Thoracic aorta (tissue), 2 donors: ENCODE measurements at regions not wholly inside any gene's neighbourhood (a gene's known extent, or its start where the extent isn't known, plus 50 kb on each side); places are given as distances from the start of the nearest gene placed in this dataset.

ENCODE experiments used
- ATAC-seq: fragments of 150-250 bp; one replicate; pipeline ENCODE4 v1.8.0; 2017; ENCODE audit warnings: low read depth; ENCODE audit not compliant: insufficient number of reproducible peaks, low FRiP score
- DNase-seq: peaks from one replicate; pipeline ENCODE4 v3.0.0-alpha.2; 2020; ENCODE audit warnings: low spot score
- H3K27ac ChIP-seq, 2 donors: fragments of 200-600 bp; sonication (generic); 1 replicate in 1 of 2; 2 replicates in 1 of 2; pipeline ENCODE4 v1.5.1; 2016; ENCODE audit warnings: mild to moderate bottlenecking in 2 of 2, moderate library complexity in 2 of 2
- H3K27me3 ChIP-seq: fragments of 200-600 bp; sonication (generic); replicated peaks from 2 replicates; pipeline ENCODE4 v1.6.0; 2016; ENCODE audit warnings: mild to moderate bottlenecking; ENCODE audit not compliant: insufficient read depth
- H3K36me3 ChIP-seq: fragments of 200-600 bp; sonication (generic); one replicate; pipeline ENCODE4 v1.5.1; 2016
- H3K4me1 ChIP-seq, 2 donors: fragments of 200-600 bp; sonication (generic); 1 replicate in 1 of 2; 2 replicates in 1 of 2; pipeline versions ENCODE4 v1.5.1 to v1.6.0; 2016; ENCODE audit warnings: low read depth in 2 of 2, mild to moderate bottlenecking in 1 of 2; ENCODE audit not compliant: control insufficient read depth in 1 of 2
- H3K4me3 ChIP-seq: fragments of 200-600 bp; sonication (generic); 2 replicates; pipeline ENCODE4 v1.5.1; 2016; ENCODE audit warnings: mild to moderate bottlenecking
- H3K9me3 ChIP-seq: fragments of 200-600 bp; sonication (generic); 2 replicates; pipeline ENCODE4 v1.5.1; 2016
- TF ChIP-seq, protein P1 (sequence below): fragments of 200-600 bp; sonication (generic); IDR thresholded peaks from one replicate; pipeline ENCODE4 v1.5.1; 2019; ENCODE audit warnings: antibody characterized with exemption

- H3K27ac ChIP-seq, result peak overlapping the region; percentile 65 to 78
- no peak for ATAC-seq
- H3K4me1 ChIP-seq, result peaks cover 30 to 43% of the 10 kb centered on the region in 2 donors
- H3K4me3 ChIP-seq, result no peak overlapping the region
- no peak for DNase-seq
- TF ChIP-seq, protein P1, sequence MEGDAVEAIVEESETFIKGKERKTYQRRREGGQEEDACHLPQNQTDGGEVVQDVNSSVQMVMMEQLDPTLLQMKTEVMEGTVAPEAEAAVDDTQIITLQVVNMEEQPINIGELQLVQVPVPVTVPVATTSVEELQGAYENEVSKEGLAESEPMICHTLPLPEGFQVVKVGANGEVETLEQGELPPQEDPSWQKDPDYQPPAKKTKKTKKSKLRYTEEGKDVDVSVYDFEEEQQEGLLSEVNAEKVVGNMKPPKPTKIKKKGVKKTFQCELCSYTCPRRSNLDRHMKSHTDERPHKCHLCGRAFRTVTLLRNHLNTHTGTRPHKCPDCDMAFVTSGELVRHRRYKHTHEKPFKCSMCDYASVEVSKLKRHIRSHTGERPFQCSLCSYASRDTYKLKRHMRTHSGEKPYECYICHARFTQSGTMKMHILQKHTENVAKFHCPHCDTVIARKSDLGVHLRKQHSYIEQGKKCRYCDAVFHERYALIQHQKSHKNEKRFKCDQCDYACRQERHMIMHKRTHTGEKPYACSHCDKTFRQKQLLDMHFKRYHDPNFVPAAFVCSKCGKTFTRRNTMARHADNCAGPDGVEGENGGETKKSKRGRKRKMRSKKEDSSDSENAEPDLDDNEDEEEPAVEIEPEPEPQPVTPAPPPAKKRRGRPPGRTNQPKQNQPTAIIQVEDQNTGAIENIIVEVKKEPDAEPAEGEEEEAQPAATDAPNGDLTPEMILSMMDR, result no peak
- no peaks in the 10 kb centered on the region for H3K36me3 ChIP-seq
- no peaks in the 10 kb centered on the region for H3K9me3 ChIP-seq
- H3K27me3 ChIP-seq, result no peaks in the 10 kb centered on the region
Measured at GRCh38 chr7:47666164-47666862, 84.4 kb upstream of the TNS3 start.

GRCh38 chr7:47664650-47665195 is 82.8 kb upstream of the TNS3 start:
- Histone ChIP-seq H3K27ac (no peak overlapping the region), H3K9me3 (no peaks in the 10 kb centered on the region), H3K27me3 (no peaks in the 10 kb centered on the region), H3K4me3 (no peak overlapping the region), H3K4me1 (peaks cover 24 to 36% of the 10 kb centered on the region in 2 donors), H3K36me3 (no peaks in the 10 kb centered on the region)
- DNase-seq, result no peak
- no peak for ATAC-seq
- TF ChIP-seq, protein P1, result no peak

- DNase-seq, result no peak
- Histone ChIP-seq H3K27ac (no peak overlapping the region), H3K4me3 (no peak overlapping the region), H3K27me3 (no peaks in the 10 kb centered on the region), H3K4me1 (peaks cover 19 to 27% of the 10 kb centered on the region in 2 donors), H3K9me3 (no peaks in the 10 kb centered on the region), H3K36me3 (no peaks in the 10 kb centered on the region)
- TF ChIP-seq, protein P1, result no peak
- ATAC-seq, result no peak
Measured at GRCh38 chr7:47663851-47664250, 81.9 kb upstream of the TNS3 start.

GRCh38 chr7:47663213-47663612 is 81.3 kb upstream of the TNS3 start:
- Histone ChIP-seq H3K9me3 (no peaks in the 10 kb centered on the region), H3K4me3 (no peak overlapping the region), H3K27me3 (no peaks in the 10 kb centered on the region), H3K4me1 (peaks cover 19 to 21% of the 10 kb centered on the region in 2 donors), H3K36me3 (no peaks in the 10 kb centered on the region), H3K27ac (no peak overlapping the region)
- TF ChIP-seq, protein P1, result no peak
- no peak for DNase-seq
- no peak for ATAC-seq

DNA sequence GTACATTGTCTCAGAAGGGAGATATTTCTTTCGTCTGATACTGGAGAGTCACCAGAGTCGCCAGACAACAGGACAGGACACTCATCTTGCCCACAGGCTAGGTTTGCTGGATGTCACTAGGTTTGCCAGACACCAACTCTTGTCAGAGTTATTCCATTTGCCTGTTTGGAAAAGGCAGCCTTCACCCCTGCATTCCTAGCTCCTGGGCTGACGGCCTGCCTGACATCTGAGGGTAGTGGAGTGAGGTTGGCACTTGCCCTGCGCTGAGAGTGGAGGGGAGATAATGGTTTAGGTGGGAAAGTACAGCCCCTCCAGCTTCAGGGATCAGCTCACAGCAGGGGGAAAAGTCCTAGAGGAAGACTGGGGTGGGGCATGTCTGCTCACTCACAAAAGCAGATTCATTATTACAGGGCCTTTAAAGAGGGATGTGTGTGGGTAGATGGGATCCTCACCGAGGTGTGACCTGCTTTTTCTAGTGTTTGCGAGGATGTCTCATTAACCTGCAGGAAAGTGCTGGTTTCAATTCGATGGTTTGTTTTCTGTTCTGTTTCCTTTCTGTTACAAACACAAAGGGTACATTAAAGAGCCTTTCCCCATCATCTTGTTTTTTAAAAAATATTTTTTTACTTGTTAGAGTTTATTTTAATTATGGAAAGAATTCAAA is 79.3 kb upstream of the TNS3 start:
- H3K4me3 ChIP-seq, result no peak overlapping the region
- H3K27me3 ChIP-seq, result no peaks in the 10 kb centered on the region
- H3K4me1 ChIP-seq, result peaks cover 5 to 6% of the 10 kb centered on the region in 2 donors
- no peaks in the 10 kb centered on the region for H3K36me3 ChIP-seq
- no peak for ATAC-seq
- no peaks in the 10 kb centered on the region for H3K9me3 ChIP-seq
- no peak overlapping the region for H3K27ac ChIP-seq
- TF ChIP-seq, protein P1, result no peak
- no peak for DNase-seq
